ENCODE measurements at regions not wholly inside any gene's neighbourhood (a gene's known extent, or its start where the extent isn't known, plus 50 kb on each side); places are given as distances from the start of the nearest gene placed in this dataset.

DNA sequence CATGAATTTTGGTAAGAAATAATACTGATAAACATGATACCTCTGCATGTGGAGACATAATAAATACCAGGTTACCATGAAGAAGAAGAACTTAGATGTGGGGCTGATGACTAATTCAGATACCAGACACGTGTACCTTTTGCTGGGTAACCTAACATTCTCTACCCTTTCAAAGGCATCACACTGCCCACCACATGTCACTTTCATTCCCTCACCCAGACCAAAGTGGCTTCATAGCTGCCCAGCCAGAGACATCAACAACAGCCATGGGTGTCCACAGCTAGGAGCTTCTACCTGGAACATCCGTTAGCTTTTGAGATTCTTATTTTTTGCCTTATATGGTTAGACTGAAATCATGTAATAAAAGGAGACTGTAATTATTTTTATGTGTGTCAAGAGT, 396.8 kb downstream of the MED10 start:
- FAIRE-seq (no peak), DNase-seq (no peak)
- H3K9me3 ChIP-seq (ENCODE audit: control insufficient read depth in 2 of 3, insufficient read depth in 1 of 3, low read length in 3 of 3), result no peaks in the 10 kb centered on the region
- H3K36me3 ChIP-seq (ENCODE audit: control insufficient read depth in 2 of 3, insufficient read depth in 3 of 3, low read length in 3 of 3), result no peaks in the 10 kb centered on the region
- intact Hi-C loops (cut with DNase I), result no loop called here
- TF ChIP-seq, protein P1, sequence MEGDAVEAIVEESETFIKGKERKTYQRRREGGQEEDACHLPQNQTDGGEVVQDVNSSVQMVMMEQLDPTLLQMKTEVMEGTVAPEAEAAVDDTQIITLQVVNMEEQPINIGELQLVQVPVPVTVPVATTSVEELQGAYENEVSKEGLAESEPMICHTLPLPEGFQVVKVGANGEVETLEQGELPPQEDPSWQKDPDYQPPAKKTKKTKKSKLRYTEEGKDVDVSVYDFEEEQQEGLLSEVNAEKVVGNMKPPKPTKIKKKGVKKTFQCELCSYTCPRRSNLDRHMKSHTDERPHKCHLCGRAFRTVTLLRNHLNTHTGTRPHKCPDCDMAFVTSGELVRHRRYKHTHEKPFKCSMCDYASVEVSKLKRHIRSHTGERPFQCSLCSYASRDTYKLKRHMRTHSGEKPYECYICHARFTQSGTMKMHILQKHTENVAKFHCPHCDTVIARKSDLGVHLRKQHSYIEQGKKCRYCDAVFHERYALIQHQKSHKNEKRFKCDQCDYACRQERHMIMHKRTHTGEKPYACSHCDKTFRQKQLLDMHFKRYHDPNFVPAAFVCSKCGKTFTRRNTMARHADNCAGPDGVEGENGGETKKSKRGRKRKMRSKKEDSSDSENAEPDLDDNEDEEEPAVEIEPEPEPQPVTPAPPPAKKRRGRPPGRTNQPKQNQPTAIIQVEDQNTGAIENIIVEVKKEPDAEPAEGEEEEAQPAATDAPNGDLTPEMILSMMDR (IDR thresholded peaks at IDR 0.05; ENCODE audit: borderline replicate concordance, extremely low read depth, insufficient read depth), result no peak
- H3K27ac ChIP-seq (ENCODE audit: low read depth in 2 of 2, low read length in 2 of 2), result no peak overlapping the region
- H3K9ac ChIP-seq (ENCODE audit: low read length in 3 of 3), result no peak overlapping the region
- H3K4me3 ChIP-seq (ENCODE audit: low read length in 3 of 3), result no peak overlapping the region
- H3K27me3 ChIP-seq (ENCODE audit: control insufficient read depth, insufficient read depth, low read length), result no peaks in the 10 kb centered on the region
- peaks cover 0 to 3% (median 0%) of the 10 kb centered on the region in 3 donors for H3K4me1 ChIP-seq (ENCODE audit: control insufficient read depth in 2 of 3, insufficient read depth in 2 of 3, low read depth in 1 of 3, low read length in 3 of 3)

GRCh38 chr5:5980538-5980895, 397.8 kb downstream of the MED10 start:
- Histone ChIP-seq H3K36me3 (ENCODE audit: control insufficient read depth in 2 of 3, insufficient read depth in 3 of 3, low read length in 3 of 3) (no peaks in the 10 kb centered on the region), H3K4me1 (ENCODE audit: control insufficient read depth in 2 of 3, insufficient read depth in 2 of 3, low read depth in 1 of 3, low read length in 3 of 3) (peaks cover 0 to 3% (median 0%) of the 10 kb centered on the region in 3 donors), H3K9me3 (ENCODE audit: control insufficient read depth in 2 of 3, insufficient read depth in 1 of 3, low read length in 3 of 3) (no peaks in the 10 kb centered on the region), H3K27ac (ENCODE audit: low read depth in 2 of 2, low read length in 2 of 2) (no peak overlapping the region), H3K27me3 (ENCODE audit: control insufficient read depth, insufficient read depth, low read length) (no peaks in the 10 kb centered on the region), H3K4me3 (ENCODE audit: low read length in 3 of 3) (no peak overlapping the region), H3K9ac (ENCODE audit: low read length in 3 of 3) (no peak overlapping the region)
- DNase-seq (peak in 1 of 5 donors; percentile 14), FAIRE-seq (no peak)
- TF ChIP-seq, protein P1 (IDR thresholded peaks at IDR 0.05; ENCODE audit: borderline replicate concordance, extremely low read depth, insufficient read depth), result no peak
- intact Hi-C loops (cut with DNase I), result no loop called here

- H3K27ac ChIP-seq (ENCODE audit: low read depth in 2 of 2, low read length in 2 of 2), result no peak overlapping the region
- FAIRE-seq (no peak), DNase-seq (peak in 4 of 5 donors; percentile 43 to 79 (median 68))
- TF ChIP-seq, protein P1 (IDR thresholded peaks at IDR 0.05; ENCODE audit: borderline replicate concordance, extremely low read depth, insufficient read depth), result no peak
- peaks cover 0 to 3% (median 0%) of the 10 kb centered on the region in 3 donors for H3K4me1 ChIP-seq (ENCODE audit: control insufficient read depth in 2 of 3, insufficient read depth in 2 of 3, low read depth in 1 of 3, low read length in 3 of 3)
- H3K4me3 ChIP-seq (ENCODE audit: low read length in 3 of 3), result no peak overlapping the region
- intact Hi-C loops (cut with DNase I), result no loop called here
- no peaks in the 10 kb centered on the region for H3K9me3 ChIP-seq (ENCODE audit: control insufficient read depth in 2 of 3, insufficient read depth in 1 of 3, low read length in 3 of 3)
- no peaks in the 10 kb centered on the region for H3K36me3 ChIP-seq (ENCODE audit: control insufficient read depth in 2 of 3, insufficient read depth in 3 of 3, low read length in 3 of 3)
- H3K27me3 ChIP-seq (ENCODE audit: control insufficient read depth, insufficient read depth, low read length), result no peaks in the 10 kb centered on the region
- no peak overlapping the region for H3K9ac ChIP-seq (ENCODE audit: low read length in 3 of 3)
Observed at GRCh38 chr5:5979761-5980537, 398.4 kb downstream of the MED10 start.
